ENCODE measurements at regions not wholly inside any gene's neighbourhood (a gene's known extent, or its start where the extent isn't known, plus 50 kb on each side); places are given as distances from the start of the nearest gene placed in this dataset.
"Not testable (repeated sequence)": the region's sequence is repeated elsewhere in the genome, so short reads cannot be mapped to it uniquely, and the experiment has no call there.

GRCh38 chr11:13145461-13145860, 132.1 kb upstream of the BMAL1 start:
- no peak for ATAC-seq
- Histone ChIP-seq H3K27ac (no peak overlapping the region), H3K36me3 (no peaks in the 10 kb centered on the region), H3K27me3 (no peaks in the 10 kb centered on the region), H3K4me1 (no peaks in the 10 kb centered on the region), H3K9me3 (no peaks in the 10 kb centered on the region), H3K4me3 (no peak overlapping the region)
- no peak for TF ChIP-seq CTCF (IDR thresholded peaks at IDR 0.05)
- intact Hi-C loops (cut with DNase I): loop anchor here in 1 of 2 donors (10.0 kb wide), 1 partner anchor 171 kb away; no protein-coding TSS in a partner anchor
- no peak for DNase-seq

GRCh38 chr11:13149991-13150390, 127.6 kb upstream of the BMAL1 start:
- intact Hi-C loops (cut with DNase I): loop anchor here in 1 of 2 donors (10.0 kb wide), 1 partner anchor 175 kb away; no protein-coding TSS in a partner anchor
- ATAC-seq: no peak

GRCh38 chr11:13150487-13150886, 127.1 kb upstream of the BMAL1 start:
- no peak overlapping the region for H3K4me3 ChIP-seq
- ATAC-seq: no peak
- intact Hi-C loops (cut with DNase I): no loop called here
- no peak for DNase-seq
- H3K27ac ChIP-seq: no peak overlapping the region
- peaks cover 0 to 1% of the 10 kb centered on the region in 2 donors for H3K9me3 ChIP-seq
- H3K36me3 ChIP-seq: no peaks in the 10 kb centered on the region
- no peak for TF ChIP-seq CTCF (IDR thresholded peaks at IDR 0.05)
- H3K27me3 ChIP-seq: no peaks in the 10 kb centered on the region
- H3K4me1 ChIP-seq: no peaks in the 10 kb centered on the region

More at GRCh38 chr11:13149991-13150390, 127.6 kb upstream of the BMAL1 start:
- Histone ChIP-seq H3K27me3 (no peaks in the 10 kb centered on the region), H3K4me1 (no peaks in the 10 kb centered on the region), H3K4me3 (no peak overlapping the region), H3K9me3 (peaks cover 0 to 1% of the 10 kb centered on the region in 2 donors), H3K36me3 (no peaks in the 10 kb centered on the region), H3K27ac (no peak overlapping the region)
- TF ChIP-seq CTCF (IDR thresholded peaks at IDR 0.05): no peak
- DNase-seq: no peak

- no peak for ATAC-seq
- Histone ChIP-seq H3K27me3 (no peaks in the 10 kb centered on the region), H3K4me3 (no peak overlapping the region), H3K9me3 (peaks cover 0 to 5% of the 10 kb centered on the region in 2 donors), H3K36me3 (no peaks in the 10 kb centered on the region), H3K27ac (no peak overlapping the region), H3K4me1 (no peaks in the 10 kb centered on the region)
- DNase-seq: no peak
- intact Hi-C loops (cut with DNase I): no loop called here
- TF ChIP-seq CTCF (IDR thresholded peaks at IDR 0.05): no peak
These were observed 125.3 kb upstream of the BMAL1 start for GRCh38 chr11:13152264-13152663.

GRCh38 chr11:13152736-13153541, 124.7 kb upstream of the BMAL1 start:
- no peaks in the 10 kb centered on the region for H3K36me3 ChIP-seq
- H3K9me3 ChIP-seq: peaks cover 0 to 5% of the 10 kb centered on the region in 2 donors
- H3K4me1 ChIP-seq: no peaks in the 10 kb centered on the region
- TF ChIP-seq CTCF (IDR thresholded peaks at IDR 0.05): peak in 1 of 2 donors; percentile 45
- intact Hi-C loops (cut with DNase I): no loop called here
- no peak overlapping the region for H3K4me3 ChIP-seq
- ATAC-seq: peak; percentile 62
- no peak for DNase-seq
- no peak overlapping the region for H3K27ac ChIP-seq
- H3K27me3 ChIP-seq: no peaks in the 10 kb centered on the region

DNA sequence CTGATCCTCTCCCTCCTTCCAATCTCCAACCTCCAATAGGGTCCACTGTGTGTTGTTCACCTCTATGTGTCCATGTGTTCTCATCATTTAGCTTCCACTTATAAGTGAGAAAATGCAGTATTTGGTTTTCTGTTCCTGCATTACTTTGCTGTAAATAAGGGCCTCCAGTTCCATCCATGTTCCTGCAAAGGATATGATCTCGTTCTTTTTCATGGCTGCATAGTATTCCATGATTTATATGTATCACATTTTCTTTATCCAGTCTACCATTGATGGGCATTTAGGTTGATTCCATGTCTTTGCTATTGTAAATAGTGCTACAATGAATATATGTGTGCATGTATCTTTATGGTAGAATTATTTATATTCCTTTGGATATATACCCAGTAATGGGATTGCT, 123.2 kb upstream of the BMAL1 start:
- H3K36me3 ChIP-seq; DNase-seq; H3K9me3 ChIP-seq; H3K27ac ChIP-seq; intact Hi-C loops (cut with DNase I); ATAC-seq; H3K4me1 ChIP-seq; H3K4me3 ChIP-seq; H3K27me3 ChIP-seq: not testable (repeated sequence)

All from left lung (tissue), 4 donors.